HEK293 (cell line): ENCODE measurements at regions not wholly inside any gene's neighbourhood (a gene's known extent, or its start where the extent isn't known, plus 50 kb on each side); places are given as distances from the start of the nearest gene placed in this dataset.

Experiments used
- CTCF ChIP-seq: fragments of 450-650 bp; formaldehyde crosslinking; IDR thresholded peaks from 2 replicates; pipeline ENCODE4 v1.5.1; 2016; ENCODE audit warnings: missing biosample characterization, missing genetic modification characterization
- HOXA7 ChIP-seq: sonication (generic); formaldehyde crosslinking; IDR thresholded peaks from 2 replicates; pipeline ENCODE4 v1.8.1; 2022; ENCODE audit warnings: missing genetic modification reagents, borderline replicate concordance
- KLF1 ChIP-seq: fragments of 450-650 bp; formaldehyde crosslinking; IDR thresholded peaks from 2 replicates; pipeline ENCODE4 v1.5.1; 2016; ENCODE audit warnings: missing biosample characterization, missing genetic modification characterization
- PBX3 ChIP-seq: sonication (generic); formaldehyde crosslinking; IDR thresholded peaks from 2 replicates; pipeline ENCODE4 v1.8.1; 2022; ENCODE audit warnings: mild to moderate bottlenecking, moderate library complexity, missing genetic modification reagents
- PRDM10 ChIP-seq: fragments of 450-650 bp; formaldehyde crosslinking; IDR thresholded peaks from 2 replicates; pipeline ENCODE4 v1.5.1; 2016; ENCODE audit warnings: missing biosample characterization, missing genetic modification characterization
- REST ChIP-seq: fragments of 450-650 bp; formaldehyde crosslinking; IDR thresholded peaks from 2 replicates; pipeline ENCODE4 v1.5.1; 2016; ENCODE audit warnings: missing biosample characterization, missing genetic modification characterization
- ZBTB10 ChIP-seq: fragments of 450-650 bp; formaldehyde crosslinking; IDR thresholded peaks from 2 replicates; pipeline ENCODE4 v1.5.1; 2016; ENCODE audit warnings: missing biosample characterization, missing genetic modification characterization
- ZNF362 ChIP-seq: fragments of 450-650 bp; formaldehyde crosslinking; IDR thresholded peaks from 2 replicates; pipeline ENCODE4 v1.5.1; 2016; ENCODE audit warnings: missing biosample characterization, missing genetic modification characterization
- ZNF596 ChIP-seq: fragments of 450-650 bp; IDR thresholded peaks from 2 replicates; pipeline ENCODE4 v1.5.0; 2018; ENCODE audit warnings: missing biosample characterization, mild to moderate bottlenecking, missing genetic modification characterization, moderate library complexity

GRCh38 chr12:115646210-115646609 is 631.3 kb downstream of the MED13L start:
- TF ChIP-seq HOXA7 (CRISPR knock-in tag) (no peak), CTCF (tag by site-specific recombination) (no peak), REST (tag by site-specific recombination) (no peak), PRDM10 (no peak), ZNF596 (tag by site-specific recombination) (no peak), ZNF362 (no peak), KLF1 (tag by site-specific recombination) (no peak), PBX3 (no peak), ZBTB10 (tag by site-specific recombination) (no peak)
